Cardiac muscle cell (in vitro differentiated cells and primary cell): ENCODE measurements at regions not wholly inside any gene's neighbourhood (a gene's known extent, or its start where the extent isn't known, plus 50 kb on each side); places are given as distances from the start of the nearest gene placed in this dataset.

Source experiments
- DNase-seq, 2 donors: peaks; one replicate each; pipeline versions ENCODE4 v3.0.0 to v3.0.0-alpha.2; 2010 to 2017; ENCODE audit warnings: low read depth in 1 of 2, low spot score in 1 of 2
- H3K27ac ChIP-seq: fragments of 200-600 bp; sonication (generic); 2 replicates; pipeline ENCODE4 v1.5.1; 2016
- H3K27me3 ChIP-seq: fragments of 200-600 bp; sonication (generic); 2 replicates; pipeline ENCODE4 v1.6.0; 2016; ENCODE audit warnings: control low read depth
- H3K36me3 ChIP-seq: fragments of 200-600 bp; sonication (generic); 2 replicates; pipeline ENCODE4 v1.5.1; 2016; ENCODE audit warnings: control low read depth
- H3K4me1 ChIP-seq: fragments of 200-600 bp; sonication (generic); 2 replicates; pipeline ENCODE4 v1.8.1; 2017; ENCODE audit warnings: low read depth, mild to moderate bottlenecking, mixed run types
- H3K4me3 ChIP-seq: fragments of 200-600 bp; sonication (generic); 2 replicates; pipeline ENCODE4 v1.5.1; 2016; ENCODE audit warnings: mild to moderate bottlenecking
- H3K9me3 ChIP-seq: fragments of 200-600 bp; sonication (generic); 2 replicates; pipeline ENCODE4 v1.5.1; 2017; ENCODE audit warnings: low read depth, mild to moderate bottlenecking, control low read depth
- TF ChIP-seq, protein P1 (sequence below): IDR thresholded peaks from 2 replicates; pipeline ENCODE4 v1.5.1; 2012; ENCODE audit warnings: low read depth, mild to moderate bottlenecking, low read length

DNA sequence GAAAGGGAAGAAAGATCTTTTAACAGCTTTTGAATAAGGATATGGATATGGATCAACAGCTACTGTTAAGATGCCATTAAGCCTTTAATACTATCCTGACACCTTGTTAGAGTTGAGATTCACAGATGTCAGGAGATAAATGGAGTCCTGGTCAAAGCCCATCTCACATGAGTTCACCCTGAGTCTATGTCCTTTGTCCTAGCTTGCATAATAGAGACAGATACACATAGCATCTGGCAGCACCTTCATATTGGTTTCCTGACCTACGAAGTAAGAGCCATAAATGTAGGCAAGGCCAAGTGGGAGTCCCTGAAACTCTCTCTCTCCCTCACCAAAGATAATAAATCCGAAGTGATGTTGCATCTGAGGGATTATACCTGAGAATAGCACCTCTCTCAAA is 79.1 kb upstream of the F13A1 start:
- peaks cover 14% of the 10 kb centered on the region for H3K4me1 ChIP-seq
- H3K4me3 ChIP-seq: no peak overlapping the region
- no peaks in the 10 kb centered on the region for H3K9me3 ChIP-seq
- TF ChIP-seq, protein P1, sequence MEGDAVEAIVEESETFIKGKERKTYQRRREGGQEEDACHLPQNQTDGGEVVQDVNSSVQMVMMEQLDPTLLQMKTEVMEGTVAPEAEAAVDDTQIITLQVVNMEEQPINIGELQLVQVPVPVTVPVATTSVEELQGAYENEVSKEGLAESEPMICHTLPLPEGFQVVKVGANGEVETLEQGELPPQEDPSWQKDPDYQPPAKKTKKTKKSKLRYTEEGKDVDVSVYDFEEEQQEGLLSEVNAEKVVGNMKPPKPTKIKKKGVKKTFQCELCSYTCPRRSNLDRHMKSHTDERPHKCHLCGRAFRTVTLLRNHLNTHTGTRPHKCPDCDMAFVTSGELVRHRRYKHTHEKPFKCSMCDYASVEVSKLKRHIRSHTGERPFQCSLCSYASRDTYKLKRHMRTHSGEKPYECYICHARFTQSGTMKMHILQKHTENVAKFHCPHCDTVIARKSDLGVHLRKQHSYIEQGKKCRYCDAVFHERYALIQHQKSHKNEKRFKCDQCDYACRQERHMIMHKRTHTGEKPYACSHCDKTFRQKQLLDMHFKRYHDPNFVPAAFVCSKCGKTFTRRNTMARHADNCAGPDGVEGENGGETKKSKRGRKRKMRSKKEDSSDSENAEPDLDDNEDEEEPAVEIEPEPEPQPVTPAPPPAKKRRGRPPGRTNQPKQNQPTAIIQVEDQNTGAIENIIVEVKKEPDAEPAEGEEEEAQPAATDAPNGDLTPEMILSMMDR: no peak
- no peaks in the 10 kb centered on the region for H3K27me3 ChIP-seq
- no peaks in the 10 kb centered on the region for H3K36me3 ChIP-seq
- no peak for DNase-seq
- H3K27ac ChIP-seq: no peak overlapping the region

DNA sequence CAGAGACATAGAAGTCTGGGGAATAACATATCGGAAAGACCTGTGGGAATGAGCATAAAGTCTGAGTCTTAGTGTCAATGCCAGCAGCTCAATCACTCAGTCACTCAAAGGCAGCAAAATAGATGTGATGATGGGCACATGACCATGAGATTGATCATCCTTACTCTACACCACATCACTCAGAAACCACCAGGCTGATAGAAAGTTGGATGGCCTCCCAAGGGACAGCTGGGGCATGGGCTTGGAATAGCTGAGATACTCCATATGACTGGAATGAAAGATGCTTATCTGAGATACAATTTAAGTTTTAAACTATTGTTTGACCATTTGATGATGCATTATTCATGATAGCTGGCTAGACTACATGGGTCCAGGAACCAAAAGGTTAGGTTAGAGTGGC is 80.9 kb upstream of the F13A1 start:
- peaks cover 2% of the 10 kb centered on the region for H3K4me1 ChIP-seq
- DNase-seq: no peak
- TF ChIP-seq, protein P1: no peak
- no peaks in the 10 kb centered on the region for H3K36me3 ChIP-seq
- no peak overlapping the region for H3K4me3 ChIP-seq
- no peak overlapping the region for H3K27ac ChIP-seq
- H3K27me3 ChIP-seq: no peaks in the 10 kb centered on the region
- H3K9me3 ChIP-seq: no peaks in the 10 kb centered on the region

DNA sequence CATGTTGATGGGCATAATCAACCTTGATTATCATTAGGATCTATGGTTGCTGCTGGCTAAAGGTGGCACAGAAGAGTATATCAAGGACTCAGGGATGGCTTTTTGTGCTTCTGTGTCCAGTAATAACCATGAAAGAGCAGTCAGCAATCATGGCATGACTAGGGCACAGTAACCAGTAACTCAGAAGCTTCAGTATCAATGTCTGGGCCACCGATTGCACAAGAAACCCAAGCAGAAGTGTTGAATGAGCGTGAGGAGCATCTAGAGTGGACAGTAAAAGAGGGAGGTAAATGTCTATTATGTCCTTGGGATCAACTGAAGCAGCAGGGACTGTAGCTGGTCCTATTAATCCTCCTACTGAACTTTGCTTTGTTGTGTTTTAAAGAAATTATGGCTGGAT is 81.5 kb upstream of the F13A1 start:
- no peaks in the 10 kb centered on the region for H3K36me3 ChIP-seq
- TF ChIP-seq, protein P1: no peak
- DNase-seq: no peak
- no peak overlapping the region for H3K27ac ChIP-seq
- H3K4me1 ChIP-seq: no peaks in the 10 kb centered on the region
- H3K9me3 ChIP-seq: no peaks in the 10 kb centered on the region
- no peak overlapping the region for H3K4me3 ChIP-seq
- H3K27me3 ChIP-seq: no peaks in the 10 kb centered on the region

DNA sequence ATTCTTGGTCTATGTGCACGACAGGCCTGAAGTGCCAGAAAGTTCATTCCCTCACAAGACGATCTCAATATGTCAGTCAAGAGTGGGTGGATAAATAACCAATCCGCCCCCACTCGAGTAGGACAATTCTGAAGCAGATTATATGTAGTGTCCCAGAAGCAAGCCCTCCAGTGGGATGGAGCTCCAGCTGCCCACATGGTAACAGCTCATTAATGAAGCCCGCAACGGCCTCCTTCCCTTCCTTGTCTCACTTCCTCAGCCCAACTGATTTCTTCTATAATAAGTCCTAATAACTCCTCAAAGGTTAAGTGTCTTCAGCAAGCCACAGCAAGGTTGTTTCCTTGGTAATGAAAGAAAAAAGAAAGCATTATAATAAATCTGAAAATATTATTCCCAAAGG is 82.1 kb upstream of the F13A1 start:
- Histone ChIP-seq H3K4me1 (no peaks in the 10 kb centered on the region), H3K4me3 (no peak overlapping the region), H3K27ac (no peak overlapping the region), H3K9me3 (no peaks in the 10 kb centered on the region), H3K27me3 (no peaks in the 10 kb centered on the region), H3K36me3 (no peaks in the 10 kb centered on the region)
- no peak for DNase-seq
- TF ChIP-seq, protein P1: no peak

DNA sequence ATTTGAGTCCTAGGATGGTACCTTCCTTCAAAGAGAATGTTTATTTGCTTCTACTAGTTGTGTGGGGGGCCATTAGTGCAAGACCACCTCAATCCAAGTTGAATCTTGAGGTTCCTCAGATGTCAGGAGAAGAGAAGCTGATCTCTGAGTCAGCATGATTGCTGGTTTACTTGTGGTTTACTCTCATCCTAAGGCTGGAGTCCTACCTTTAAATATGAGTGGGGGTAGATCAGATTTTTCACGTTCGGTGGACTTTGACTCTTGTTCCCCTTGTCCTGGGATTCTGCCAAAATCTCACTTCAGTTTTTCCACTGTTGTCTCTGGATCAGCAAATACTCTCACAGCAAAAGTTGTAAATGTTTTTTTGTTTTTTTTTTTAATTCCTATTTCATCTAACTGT is 84.6 kb upstream of the F13A1 start:
- no peak for DNase-seq
- H3K4me3 ChIP-seq: no peak overlapping the region
- H3K4me1 ChIP-seq: no peaks in the 10 kb centered on the region
- no peaks in the 10 kb centered on the region for H3K9me3 ChIP-seq
- no peaks in the 10 kb centered on the region for H3K36me3 ChIP-seq
- H3K27ac ChIP-seq: no peak overlapping the region
- H3K27me3 ChIP-seq: no peaks in the 10 kb centered on the region
- TF ChIP-seq, protein P1: no peak
